RWPE1 (cell line): ENCODE measurements at regions not wholly inside any gene's neighbourhood (a gene's known extent, or its start where the extent isn't known, plus 50 kb on each side); places are given as distances from the start of the nearest gene placed in this dataset.

Experiments used
- CTCF ChIA-PET: fragments of 350-600 bp; sonication (Branson Sonifier 250); formaldehyde crosslinking; extraction: SDS; loops from one replicate; lab custom pipeline; 2021; lab: Yijun Ruan, JAX
- POLR2A ChIA-PET: fragments of 400-600 bp; formaldehyde crosslinking; extraction: SDS; loops from one replicate; lab custom pipeline; 2020; ENCODE audit warnings: antibody characterized with exemption; ENCODE audit not compliant: low non-redundant PET; lab: Yijun Ruan, JAX
- DNase-seq: peaks from one replicate; pipeline ENCODE4 v3.0.0; 2012; ENCODE audit warnings: low spot score
- H3K27ac ChIP-seq: fragments of 450-650 bp; 2 replicates; pipeline ENCODE4 v1.5.1; 2017
- CTCF ChIP-seq: fragments of 450-650 bp; conservative IDR thresholded peaks from 2 replicates; pipeline ENCODE4 v1.5.1; 2017; ENCODE audit warnings: low read depth, mild to moderate bottlenecking

GRCh38 chr2:237150186-237150585, 64.5 kb downstream of the COPS8 start:
- ChIA-PET CTCF (no interaction called here), POLR2A (no interaction called here)
- peak overlapping the region; percentile 16; the same call in 1 of the 2 replicates for H3K27ac ChIP-seq

GRCh38 chr2:237150831-237151375, 65.2 kb downstream of the COPS8 start:
- DNase-seq: no peak
- CTCF ChIA-PET: interaction anchor here (0.6 to 0.9 kb wide), 3 partner anchors 18 to 609 kb away, joined by 4 to 6 read pairs (median 5); no protein-coding TSS in a partner anchor
- POLR2A ChIA-PET: no interaction called here
- H3K27ac ChIP-seq: peak overlapping the region; percentile 16; the same call in 1 of the 2 replicates
- no peak for TF ChIP-seq CTCF

More at GRCh38 chr2:237150186-237150585, 64.5 kb downstream of the COPS8 start:
- no peak for DNase-seq
- no peak for TF ChIP-seq CTCF

- ChIA-PET CTCF (no interaction called here), POLR2A (no interaction called here)
- no peak for DNase-seq
- TF ChIP-seq CTCF: no peak
- H3K27ac ChIP-seq: no peak overlapping the region
Observed at GRCh38 chr2:237152361-237152760, 66.7 kb downstream of the COPS8 start.

- POLR2A ChIA-PET: no interaction called here
- no peak for TF ChIP-seq CTCF
- no peak for DNase-seq
- H3K27ac ChIP-seq: no peak overlapping the region
- CTCF ChIA-PET: interaction anchor here (1.3 kb wide), 1 partner anchor 9 kb away, joined by 3 read pairs; no protein-coding TSS in a partner anchor
Observed at GRCh38 chr2:237153181-237153580, 67.5 kb downstream of the COPS8 start.

- ChIA-PET POLR2A (no interaction called here), CTCF (interaction anchor here (0.6 to 1.3 kb wide), 9 partner anchors 10 to 418 kb away, joined by 3 read pairs; no protein-coding TSS in a partner anchor)
- TF ChIP-seq CTCF: no peak; the same call in 1 of the 2 replicates
- peak; percentile 32 for DNase-seq
- H3K27ac ChIP-seq: no peak overlapping the region
Observed at GRCh38 chr2:237154082-237154638, 68.5 kb downstream of the COPS8 start.

- DNase-seq: no peak
- no peak for TF ChIP-seq CTCF
- ChIA-PET CTCF (interaction anchor here (0.6 to 1.2 kb wide), 8 partner anchors 10 to 417 kb away, joined by 3 to 5 read pairs (median 3); no protein-coding TSS in a partner anchor), POLR2A (no interaction called here)
- H3K27ac ChIP-seq: no peak overlapping the region
Observed at GRCh38 chr2:237154884-237155851, 69.5 kb downstream of the COPS8 start.
